ENCODE measurements at regions not wholly inside any gene's neighbourhood (a gene's known extent, or its start where the extent isn't known, plus 50 kb on each side); places are given as distances from the start of the nearest gene placed in this dataset.

- H3K4me3 ChIP-seq, result no peak overlapping the region
- no peaks in the 10 kb centered on the region for H3K9me3 ChIP-seq (replicated peaks)
- no peak for DNase-seq
- no peaks in the 10 kb centered on the region for H3K36me3 ChIP-seq
- H3K4me1 ChIP-seq, result no peaks in the 10 kb centered on the region
- no peaks in the 10 kb centered on the region for H3K27me3 ChIP-seq
- H3K27ac ChIP-seq, result no peak overlapping the region
These were observed 197.9 kb downstream of the OTOR start for GRCh38 chr20:16946097-16946496.

- H3K27me3 ChIP-seq, result no peaks in the 10 kb centered on the region
- no peaks in the 10 kb centered on the region for H3K4me1 ChIP-seq
- H3K36me3 ChIP-seq, result no peaks in the 10 kb centered on the region
- no peak overlapping the region for H3K27ac ChIP-seq
- no peak overlapping the region for H3K4me3 ChIP-seq
- no peaks in the 10 kb centered on the region for H3K9me3 ChIP-seq (replicated peaks)
- DNase-seq, result no peak
These were observed 199.3 kb downstream of the OTOR start for GRCh38 chr20:16947479-16947878.

GRCh38 chr20:16951876-16952275 is 203.7 kb downstream of the OTOR start:
- DNase-seq, result no peak
- no peak overlapping the region for H3K4me3 ChIP-seq
- H3K36me3 ChIP-seq, result no peaks in the 10 kb centered on the region
- no peaks in the 10 kb centered on the region for H3K27me3 ChIP-seq
- H3K4me1 ChIP-seq, result no peaks in the 10 kb centered on the region
- H3K27ac ChIP-seq, result no peak overlapping the region
- no peaks in the 10 kb centered on the region for H3K9me3 ChIP-seq (replicated peaks)

GRCh38 chr20:16952965-16953364 is 204.8 kb downstream of the OTOR start:
- H3K27me3 ChIP-seq, result no peaks in the 10 kb centered on the region
- H3K4me1 ChIP-seq, result no peaks in the 10 kb centered on the region
- H3K36me3 ChIP-seq, result no peaks in the 10 kb centered on the region
- H3K4me3 ChIP-seq, result no peak overlapping the region
- no peaks in the 10 kb centered on the region for H3K9me3 ChIP-seq (replicated peaks)
- no peak for DNase-seq
- H3K27ac ChIP-seq, result no peak overlapping the region

- H3K27ac ChIP-seq, result no peak overlapping the region
- H3K27me3 ChIP-seq, result no peaks in the 10 kb centered on the region
- no peak for DNase-seq
- no peak overlapping the region for H3K4me3 ChIP-seq
- H3K36me3 ChIP-seq, result no peaks in the 10 kb centered on the region
- no peaks in the 10 kb centered on the region for H3K4me1 ChIP-seq
- no peaks in the 10 kb centered on the region for H3K9me3 ChIP-seq (replicated peaks)
These were observed 205.7 kb downstream of the OTOR start for GRCh38 chr20:16953858-16954257.

- H3K4me1 ChIP-seq, result no peaks in the 10 kb centered on the region
- no peaks in the 10 kb centered on the region for H3K9me3 ChIP-seq (replicated peaks)
- no peaks in the 10 kb centered on the region for H3K27me3 ChIP-seq
- no peaks in the 10 kb centered on the region for H3K36me3 ChIP-seq
- H3K4me3 ChIP-seq, result no peak overlapping the region
- DNase-seq, result no peak
- H3K27ac ChIP-seq, result no peak overlapping the region
These were observed 207.3 kb downstream of the OTOR start for GRCh38 chr20:16955462-16955861.

GRCh38 chr20:16955971-16956370 is 207.8 kb downstream of the OTOR start:
- Histone ChIP-seq H3K27ac (no peak overlapping the region), H3K4me3 (no peak overlapping the region), H3K4me1 (no peaks in the 10 kb centered on the region), H3K36me3 (no peaks in the 10 kb centered on the region), H3K27me3 (no peaks in the 10 kb centered on the region), H3K9me3 (replicated peaks) (no peaks in the 10 kb centered on the region)
- no peak for DNase-seq

- Histone ChIP-seq H3K4me3 (no peak overlapping the region), H3K9me3 (replicated peaks) (no peaks in the 10 kb centered on the region), H3K27me3 (no peaks in the 10 kb centered on the region; the same call in 1 of the 2 replicates), H3K27ac (no peak overlapping the region), H3K36me3 (no peaks in the 10 kb centered on the region), H3K4me1 (no peaks in the 10 kb centered on the region)
- DNase-seq, result no peak
These were observed 217.2 kb downstream of the OTOR start for GRCh38 chr20:16965401-16965800.

GRCh38 chr20:16966276-16966880 is 218.2 kb downstream of the OTOR start:
- no peak for DNase-seq

GRCh38 chr20:16968099-16968498 is 219.9 kb downstream of the OTOR start:
- Histone ChIP-seq H3K4me3 (no peak overlapping the region), H3K9me3 (replicated peaks) (no peaks in the 10 kb centered on the region), H3K36me3 (no peaks in the 10 kb centered on the region), H3K27ac (no peak overlapping the region), H3K4me1 (no peaks in the 10 kb centered on the region), H3K27me3 (no peaks in the 10 kb centered on the region; the same call in 1 of the 2 replicates)
- DNase-seq, result no peak

More at GRCh38 chr20:16966276-16966880, 218.2 kb downstream of the OTOR start:
- H3K4me1 ChIP-seq, result no peaks in the 10 kb centered on the region
- no peaks in the 10 kb centered on the region for H3K9me3 ChIP-seq (replicated peaks)
- no peaks in the 10 kb centered on the region; the same call in 1 of the 2 replicates for H3K27me3 ChIP-seq
- no peaks in the 10 kb centered on the region for H3K36me3 ChIP-seq
- no peak overlapping the region for H3K4me3 ChIP-seq
- H3K27ac ChIP-seq, result no peak overlapping the region

GRCh38 chr20:16970776-16971175 is 222.6 kb downstream of the OTOR start:
- no peaks in the 10 kb centered on the region for H3K4me1 ChIP-seq
- H3K27ac ChIP-seq, result no peak overlapping the region

GRCh38 chr20:16974080-16974854 is 226.1 kb downstream of the OTOR start:
- H3K36me3 ChIP-seq, result no peaks in the 10 kb centered on the region
- H3K4me1 ChIP-seq, result no peaks in the 10 kb centered on the region
- H3K9me3 ChIP-seq (replicated peaks), result no peaks in the 10 kb centered on the region
- H3K27ac ChIP-seq, result no peak overlapping the region
- DNase-seq, result no peak
- no peaks in the 10 kb centered on the region for H3K27me3 ChIP-seq
- no peak overlapping the region for H3K4me3 ChIP-seq

More at GRCh38 chr20:16970776-16971175, 222.6 kb downstream of the OTOR start:
- DNase-seq, result no peak
- Histone ChIP-seq H3K4me3 (no peak overlapping the region), H3K36me3 (no peaks in the 10 kb centered on the region), H3K27me3 (no peaks in the 10 kb centered on the region; the same call in 1 of the 2 replicates), H3K9me3 (replicated peaks) (no peaks in the 10 kb centered on the region)

- Histone ChIP-seq H3K9me3 (replicated peaks) (no peaks in the 10 kb centered on the region), H3K36me3 (no peaks in the 10 kb centered on the region), H3K4me1 (no peaks in the 10 kb centered on the region), H3K4me3 (no peak overlapping the region), H3K27me3 (no peaks in the 10 kb centered on the region), H3K27ac (no peak overlapping the region)
- DNase-seq, result no peak
These were observed 226.7 kb downstream of the OTOR start for GRCh38 chr20:16974855-16975162.

GRCh38 chr20:16975682-16976081 is 227.5 kb downstream of the OTOR start:
- no peak for DNase-seq
- no peaks in the 10 kb centered on the region for H3K4me1 ChIP-seq
- H3K27me3 ChIP-seq, result no peaks in the 10 kb centered on the region
- no peak overlapping the region for H3K27ac ChIP-seq
- no peaks in the 10 kb centered on the region for H3K9me3 ChIP-seq (replicated peaks)
- H3K36me3 ChIP-seq, result no peaks in the 10 kb centered on the region
- no peak overlapping the region for H3K4me3 ChIP-seq

- no peak for DNase-seq
- Histone ChIP-seq H3K27ac (no peak overlapping the region), H3K27me3 (peaks cover 7% of the 10 kb centered on the region; the same call in 1 of the 2 replicates), H3K9me3 (replicated peaks) (no peaks in the 10 kb centered on the region), H3K4me1 (no peaks in the 10 kb centered on the region), H3K4me3 (no peak overlapping the region), H3K36me3 (no peaks in the 10 kb centered on the region)
These were observed 230.3 kb downstream of the OTOR start for GRCh38 chr20:16978497-16978896.

Measured in SJCRH30 (cell line).